CD1c-positive myeloid dendritic cell (primary cell): ENCODE measurements at regions not wholly inside any gene's neighbourhood (a gene's known extent, or its start where the extent isn't known, plus 50 kb on each side); places are given as distances from the start of the nearest gene placed in this dataset.
"Not testable (repeated sequence)": the region's sequence is repeated elsewhere in the genome, so short reads cannot be mapped to it uniquely, and the experiment has no call there.

ENCODE experiments used
- DNase-seq: peaks from one replicate; pipeline ENCODE4 v3.0.0-alpha.2; 2016; ENCODE audit errors: extremely low spot score

- DNase-seq, result not testable (repeated sequence)
Measured at GRCh38 chr11:37431633-37432230, 833.7 kb upstream of the RAG2 start.

GRCh38 chr11:37430966-37431632 is 833.1 kb upstream of the RAG2 start:
- not testable (repeated sequence) for DNase-seq

GRCh38 chr11:37422511-37422910 is 824.5 kb upstream of the RAG2 start:
- DNase-seq, result no peak

- no peak for DNase-seq
Measured at GRCh38 chr11:37411289-37411688, 813.3 kb upstream of the RAG2 start.

- DNase-seq, result no peak
Measured at GRCh38 chr11:37409124-37409523, 811.1 kb upstream of the RAG2 start.

GRCh38 chr11:37407461-37407860 is 809.4 kb upstream of the RAG2 start:
- DNase-seq, result no peak

- no peak for DNase-seq
Measured at GRCh38 chr11:37406651-37407050, 808.6 kb upstream of the RAG2 start.

- no peak for DNase-seq
Measured at GRCh38 chr11:37404231-37404630, 806.2 kb upstream of the RAG2 start.

- no peak for DNase-seq
Measured at GRCh38 chr11:37402663-37403062, 804.6 kb upstream of the RAG2 start.

GRCh38 chr11:37394236-37394870 is 796.3 kb upstream of the RAG2 start:
- DNase-seq, result no peak

- DNase-seq, result no peak
Measured at GRCh38 chr11:37391615-37392014, 793.6 kb upstream of the RAG2 start.

GRCh38 chr11:37390576-37391083 is 792.6 kb upstream of the RAG2 start:
- no peak for DNase-seq

- DNase-seq, result no peak
Measured at GRCh38 chr11:37378958-37379357, 780.9 kb upstream of the RAG2 start.

- DNase-seq, result no peak
Measured at GRCh38 chr11:37372667-37373066, 774.6 kb upstream of the RAG2 start.

- DNase-seq, result no peak
Measured at GRCh38 chr11:37371346-37371970, 773.4 kb upstream of the RAG2 start.

- DNase-seq, result no peak
Measured at GRCh38 chr11:37370817-37371216, 772.8 kb upstream of the RAG2 start.

GRCh38 chr11:37364246-37364839 is 766.3 kb upstream of the RAG2 start:
- DNase-seq, result no peak

- DNase-seq, result no peak
Measured at GRCh38 chr11:37353192-37353591, 755.2 kb upstream of the RAG2 start.

GRCh38 chr11:37352485-37352884 is 754.4 kb upstream of the RAG2 start:
- DNase-seq, result no peak

GRCh38 chr11:37343290-37343689 is 745.3 kb upstream of the RAG2 start:
- DNase-seq, result no peak

GRCh38 chr11:37336401-37336800 is 738.4 kb upstream of the RAG2 start:
- no peak for DNase-seq

- no peak for DNase-seq
Measured at GRCh38 chr11:37333345-37333744, 735.3 kb upstream of the RAG2 start.
